GM12873 (cell line): ENCODE measurements at regions not wholly inside any gene's neighbourhood (a gene's known extent, or its start where the extent isn't known, plus 50 kb on each side); places are given as distances from the start of the nearest gene placed in this dataset.

Experiments
- CTCF ChIP-seq: IDR thresholded peaks from 2 replicates; pipeline ENCODE4 v1.5.1; 2012; ENCODE audit warnings: low read depth, mild to moderate bottlenecking, moderate library complexity, low read length, control low read depth; ENCODE audit not compliant: insufficient read depth; ENCODE audit errors: missing control alignments

- TF ChIP-seq CTCF: no peak
Measured at GRCh38 chr10:34889004-34889869, 74.1 kb upstream of the PARD3 start.

GRCh38 chr10:34886906-34887642 lies 72.0 kb upstream of the PARD3 start:
- no peak for TF ChIP-seq CTCF

- no peak for TF ChIP-seq CTCF
Measured at GRCh38 chr10:34885898-34886297, 70.8 kb upstream of the PARD3 start.

GRCh38 chr10:34885011-34885410 lies 69.9 kb upstream of the PARD3 start:
- TF ChIP-seq CTCF: no peak

GRCh38 chr10:34884272-34884952 lies 69.3 kb upstream of the PARD3 start:
- TF ChIP-seq CTCF: no peak

GRCh38 chr10:34880817-34881216 lies 65.7 kb upstream of the PARD3 start:
- TF ChIP-seq CTCF: no peak

GRCh38 chr10:34875061-34875460 lies 60.0 kb upstream of the PARD3 start:
- TF ChIP-seq CTCF: no peak
